GM12875 (cell line): ENCODE measurements at regions not wholly inside any gene's neighbourhood (a gene's known extent, or its start where the extent isn't known, plus 50 kb on each side); places are given as distances from the start of the nearest gene placed in this dataset.

Source experiments
- H3K4me3 ChIP-seq: one replicate; pipeline ENCODE4 v1.5.1; 2011; ENCODE audit warnings: low read depth, low read length, control low read depth
- CTCF ChIP-seq: IDR thresholded peaks from 2 replicates; pipeline ENCODE4 v1.5.1; 2011; ENCODE audit warnings: low read depth, mild to moderate bottlenecking, control low read depth, inconsistent platforms, low read length, moderate library complexity, borderline replicate concordance; ENCODE audit not compliant: insufficient read depth

DNA sequence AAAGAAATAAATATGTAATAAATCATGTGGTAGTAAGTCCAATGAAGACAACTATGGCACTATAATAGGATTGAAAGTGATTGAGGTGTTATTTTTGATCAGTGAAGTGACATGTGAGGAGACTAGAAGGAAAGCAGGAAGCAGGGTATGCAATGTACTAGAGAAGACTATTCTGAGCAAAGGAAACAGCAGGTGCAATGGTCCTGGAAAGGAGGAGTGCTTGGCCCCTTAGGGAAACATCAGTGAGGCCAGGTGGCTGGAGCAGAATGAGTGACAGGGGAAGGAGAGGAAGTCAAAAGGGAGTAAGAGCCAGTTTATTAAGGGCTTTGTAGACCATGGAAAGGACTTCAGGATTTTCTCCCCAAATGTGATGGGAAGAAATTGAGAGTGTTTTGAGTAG is 207.6 kb upstream of the HCCS start:
- no peak for TF ChIP-seq CTCF
- H3K4me3 ChIP-seq: no peak overlapping the region

- TF ChIP-seq CTCF: no peak
Measured at GRCh38 chrX:10904220-10904619, 206.9 kb upstream of the HCCS start.

DNA sequence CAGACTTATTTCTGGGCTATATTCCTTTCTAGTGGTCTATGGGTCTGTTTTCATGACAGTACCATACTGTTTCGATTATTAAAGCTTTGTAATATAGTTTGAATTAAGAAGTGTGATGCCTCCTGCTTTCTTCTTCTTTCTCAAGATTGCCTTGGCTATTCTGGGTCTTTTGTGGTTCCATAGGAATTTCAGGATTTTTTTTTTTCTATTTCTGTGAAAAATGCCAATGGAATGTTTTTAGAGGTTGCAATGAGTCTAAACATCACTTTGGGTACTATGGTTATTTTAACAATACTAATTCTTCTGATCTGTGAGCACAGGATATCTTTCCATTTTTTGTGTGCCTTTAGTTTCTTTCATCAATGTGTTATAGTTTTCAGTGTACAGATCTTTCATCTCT is 204.3 kb upstream of the HCCS start:
- no peak overlapping the region for H3K4me3 ChIP-seq
- TF ChIP-seq CTCF: no peak

More at GRCh38 chrX:10904220-10904619, 206.9 kb upstream of the HCCS start:
- H3K4me3 ChIP-seq: no peak overlapping the region

DNA sequence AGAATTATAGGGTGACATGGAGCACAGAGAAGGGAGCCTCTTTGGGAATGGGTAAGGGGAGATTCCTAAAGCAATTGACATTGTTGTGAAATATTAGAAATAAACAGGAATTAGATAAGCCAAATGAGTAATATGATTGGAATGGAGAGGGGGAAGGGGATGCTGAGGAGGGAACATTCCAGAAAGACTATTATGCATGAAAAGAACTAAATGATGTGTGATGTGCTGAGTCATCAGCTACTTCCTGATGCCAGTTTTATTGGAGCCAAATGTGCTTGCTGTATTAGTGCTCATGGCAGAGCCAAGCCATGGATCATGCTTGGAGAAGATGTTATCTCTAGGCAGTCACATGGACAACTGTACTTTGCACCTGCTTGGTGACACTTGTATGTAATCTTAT is 189.0 kb upstream of the HCCS start:
- no peak overlapping the region for H3K4me3 ChIP-seq
- no peak for TF ChIP-seq CTCF

DNA sequence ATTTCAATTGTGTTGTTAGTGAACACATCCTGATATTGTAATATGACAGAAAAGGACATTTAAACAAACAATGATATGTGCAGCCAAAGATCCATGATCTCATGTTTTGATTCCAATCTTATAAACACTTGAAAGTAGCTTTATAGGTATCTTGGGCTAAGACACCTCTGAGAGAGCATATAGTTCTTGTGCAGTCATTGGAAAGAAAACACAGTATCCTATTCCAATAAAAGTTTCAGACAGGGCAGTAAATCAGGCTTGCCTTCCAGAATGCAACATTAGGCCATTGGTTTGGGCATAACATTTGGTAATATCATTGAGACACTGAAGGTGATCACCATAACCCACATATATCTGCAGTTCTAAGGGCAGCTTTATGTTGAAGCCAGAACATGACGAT is 188.3 kb upstream of the HCCS start:
- no peak overlapping the region for H3K4me3 ChIP-seq
- TF ChIP-seq CTCF: no peak

DNA sequence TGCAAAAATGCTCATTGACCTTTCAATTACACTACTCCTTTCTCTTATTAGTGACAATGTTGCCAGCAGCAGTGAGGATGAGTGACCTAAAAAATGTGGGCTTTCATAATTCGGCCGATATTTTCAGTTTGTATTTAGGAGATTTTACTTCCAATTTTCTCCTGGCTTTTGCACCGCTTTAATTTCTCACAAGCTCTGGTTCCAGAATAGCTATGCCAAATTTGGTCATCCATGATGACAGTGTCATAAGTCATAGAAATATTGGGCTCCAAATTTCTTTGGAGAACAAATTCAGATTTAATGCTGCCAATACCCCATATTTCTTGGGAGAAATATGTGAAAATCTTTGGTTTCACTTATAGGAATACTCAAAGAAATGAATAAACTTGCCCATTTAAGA is 187.7 kb upstream of the HCCS start:
- TF ChIP-seq CTCF: no peak
- no peak overlapping the region for H3K4me3 ChIP-seq

DNA sequence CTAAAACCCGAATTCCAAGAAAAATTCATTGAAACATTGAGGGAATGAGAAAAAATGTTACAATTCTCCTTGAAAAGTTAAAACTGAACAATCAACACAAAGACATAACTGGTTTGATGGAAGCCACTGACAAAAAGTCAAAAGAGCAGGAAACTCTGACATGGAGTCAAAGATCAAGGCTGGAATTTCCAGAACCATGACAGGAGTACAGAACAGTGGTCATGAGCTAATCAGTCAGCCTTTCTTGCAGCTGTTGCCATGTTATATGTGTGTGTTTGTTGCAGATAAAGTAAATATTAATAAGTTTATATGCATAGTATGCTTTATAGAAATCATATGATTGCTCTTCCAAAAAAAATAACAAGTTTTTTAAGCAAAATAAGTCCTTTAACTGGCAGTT is 184.7 kb upstream of the HCCS start:
- TF ChIP-seq CTCF: no peak
- H3K4me3 ChIP-seq: no peak overlapping the region
